ENCODE measurements at regions not wholly inside any gene's neighbourhood (a gene's known extent, or its start where the extent isn't known, plus 50 kb on each side); places are given as distances from the start of the nearest gene placed in this dataset.
"Not testable (repeated sequence)": the region's sequence is repeated elsewhere in the genome, so short reads cannot be mapped to it uniquely, and the experiment has no call there.

DNA sequence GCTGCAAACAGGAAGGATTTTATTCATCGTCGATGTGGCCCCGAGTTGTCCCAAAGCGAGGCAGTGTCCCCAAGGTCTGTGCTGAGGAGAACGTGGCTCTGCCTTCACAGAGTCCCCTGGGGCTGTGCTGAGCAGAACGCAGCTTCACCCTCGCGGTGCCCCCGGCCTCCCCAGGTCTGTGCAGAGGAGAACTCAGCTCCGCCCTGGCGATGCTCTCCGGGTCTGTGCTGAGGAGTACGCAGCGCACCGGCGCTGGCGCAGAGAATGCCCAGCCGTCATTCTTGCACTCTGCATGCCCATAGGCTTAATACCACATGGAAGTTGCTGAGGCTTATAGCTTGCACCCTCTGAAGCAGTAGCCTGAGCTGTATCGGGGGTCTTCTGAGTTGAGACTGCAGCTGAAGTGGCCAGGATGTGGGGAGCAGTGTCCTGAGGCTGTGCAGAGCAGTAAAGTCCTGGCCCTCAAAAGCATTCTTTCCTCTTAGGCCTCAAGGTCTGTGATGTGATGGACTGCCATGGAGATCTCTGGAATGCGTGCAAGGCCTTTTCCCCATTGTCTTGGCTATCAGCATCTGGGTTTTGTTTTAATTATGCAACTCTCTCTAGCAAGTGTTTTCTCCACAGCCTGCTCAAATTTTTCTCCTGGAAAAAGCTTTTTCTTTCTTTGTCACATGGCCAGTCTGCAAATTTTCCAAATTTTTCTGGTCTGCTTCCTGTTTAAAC is 237.5 kb downstream of the ANKRD30B start:
- H2AFZ ChIP-seq (ENCODE audit: low read length); H2BK5ac ChIP-seq (ENCODE audit: low read length); H3K27me3 ChIP-seq (ENCODE audit: control insufficient read depth in 3 of 3, insufficient read depth in 3 of 3, low read depth in 1 of 3, low read length in 3 of 3); H4K91ac ChIP-seq (ENCODE audit: low read depth, low read length, poor library complexity); H3K9ac ChIP-seq (ENCODE audit: low read depth, low read length, poor library complexity); H3K36me3 ChIP-seq (replicated peaks in 1 of 2; ENCODE audit: control insufficient read depth in 2 of 2, insufficient read depth in 2 of 2, low read length in 2 of 2); H3K4me1 ChIP-seq (ENCODE audit: control insufficient read depth in 2 of 2, insufficient read depth in 1 of 2, low read depth in 1 of 2, low read length in 2 of 2); H3K18ac ChIP-seq (ENCODE audit: low read length); H3K4ac ChIP-seq (ENCODE audit: low read length); H4K8ac ChIP-seq (ENCODE audit: low read depth, low read length); H3K79me1 ChIP-seq (ENCODE audit: low read depth, low read length); H3K23ac ChIP-seq (ENCODE audit: low read depth, low read length, poor library complexity); H2BK15ac ChIP-seq (ENCODE audit: low read length); H2AK5ac ChIP-seq (ENCODE audit: low read depth, low read length); H3K4me2 ChIP-seq (ENCODE audit: insufficient read depth, low read length, poor library complexity, severe bottlenecking); DNase-seq (ENCODE audit: low spot score); H3K4me3 ChIP-seq (ENCODE audit: low read length in 2 of 2); H2BK12ac ChIP-seq (ENCODE audit: low read length); H2BK120ac ChIP-seq (ENCODE audit: low read depth, low read length); H3K9me3 ChIP-seq (replicated peaks in 1 of 2; ENCODE audit: control insufficient read depth in 2 of 2, insufficient read depth in 1 of 2, low read depth in 1 of 2, low read length in 2 of 2); H3K27ac ChIP-seq (replicated peaks; ENCODE audit: low read length): not testable (repeated sequence)
- H3K14ac ChIP-seq (ENCODE audit: low read length): peak overlapping the region; percentile 31
- WGBS, 2 donors (ENCODE audit: extremely low coverage in 2 of 2, insufficient read length in 2 of 2, insufficient replicate concordance in 1 of 2): no CpG with 5 or more reads among the region's 20 CpGs

- no CpG with 5 or more reads among the region's 3 CpGs for WGBS, 2 donors (ENCODE audit: extremely low coverage in 2 of 2, insufficient read length in 2 of 2, insufficient replicate concordance in 1 of 2)
- not testable (repeated sequence) for DNase-seq (ENCODE audit: low spot score)
Observed at GRCh38 chr18:14987377-14987776, 239.4 kb downstream of the ANKRD30B start.

DNA sequence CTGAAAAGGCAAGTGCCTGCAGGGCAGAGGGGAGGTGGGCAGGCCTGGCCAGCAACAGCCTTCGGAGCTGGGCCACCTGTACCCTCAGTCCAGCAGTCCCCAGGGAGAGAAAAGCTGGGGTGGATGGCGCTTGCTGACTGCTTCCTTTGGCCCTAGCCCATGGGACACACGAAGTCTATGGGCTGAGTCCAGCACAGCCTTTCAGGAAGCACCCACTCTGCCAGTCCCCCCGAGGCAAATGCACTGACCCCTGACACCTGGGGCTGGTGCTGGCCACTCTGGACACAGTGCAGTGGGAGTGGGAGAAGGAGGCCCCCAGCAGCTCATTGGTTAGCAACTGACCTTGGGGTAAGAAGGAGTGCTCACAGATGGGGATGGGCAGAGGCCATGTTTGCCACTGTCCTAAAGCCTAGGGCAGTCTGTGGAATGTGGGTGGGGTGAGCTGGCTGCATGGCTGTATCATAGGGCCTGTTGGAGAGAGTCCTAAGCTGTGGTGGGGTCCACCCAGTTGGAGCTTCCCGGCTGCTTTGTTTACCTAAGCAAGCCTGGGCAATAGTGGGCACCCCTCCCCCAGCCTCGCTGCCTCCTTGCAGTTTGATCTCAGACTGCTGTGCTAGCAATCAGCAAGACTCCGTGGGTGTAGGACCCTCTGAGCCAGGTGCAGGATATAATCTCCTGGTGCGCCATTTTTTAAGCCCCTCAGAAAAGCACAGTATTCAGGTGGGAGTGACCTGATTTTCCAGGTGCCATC is 240.2 kb downstream of the ANKRD30B start:
- H3K4me2 ChIP-seq (ENCODE audit: insufficient read depth, low read length, poor library complexity, severe bottlenecking): not testable (repeated sequence)

More at GRCh38 chr18:14987377-14987776, 239.4 kb downstream of the ANKRD30B start:
- H3K14ac ChIP-seq (ENCODE audit: low read length); H2AFZ ChIP-seq (ENCODE audit: low read length); H3K18ac ChIP-seq (ENCODE audit: low read length); H3K9me3 ChIP-seq (replicated peaks in 1 of 2; ENCODE audit: control insufficient read depth in 2 of 2, insufficient read depth in 1 of 2, low read depth in 1 of 2, low read length in 2 of 2); H2AK5ac ChIP-seq (ENCODE audit: low read depth, low read length); H3K4ac ChIP-seq (ENCODE audit: low read length); H2BK5ac ChIP-seq (ENCODE audit: low read length); H3K23ac ChIP-seq (ENCODE audit: low read depth, low read length, poor library complexity); H3K4me1 ChIP-seq (ENCODE audit: control insufficient read depth in 2 of 2, insufficient read depth in 1 of 2, low read depth in 1 of 2, low read length in 2 of 2); H3K36me3 ChIP-seq (replicated peaks in 1 of 2; ENCODE audit: control insufficient read depth in 2 of 2, insufficient read depth in 2 of 2, low read length in 2 of 2); H4K8ac ChIP-seq (ENCODE audit: low read depth, low read length); H2BK15ac ChIP-seq (ENCODE audit: low read length); H3K27me3 ChIP-seq (ENCODE audit: control insufficient read depth in 3 of 3, insufficient read depth in 3 of 3, low read depth in 1 of 3, low read length in 3 of 3); H3K4me2 ChIP-seq (ENCODE audit: insufficient read depth, low read length, poor library complexity, severe bottlenecking); H3K27ac ChIP-seq (replicated peaks; ENCODE audit: low read length); H3K9ac ChIP-seq (ENCODE audit: low read depth, low read length, poor library complexity); H3K79me1 ChIP-seq (ENCODE audit: low read depth, low read length); H2BK12ac ChIP-seq (ENCODE audit: low read length); H3K4me3 ChIP-seq (ENCODE audit: low read length in 2 of 2); H2BK120ac ChIP-seq (ENCODE audit: low read depth, low read length); H4K91ac ChIP-seq (ENCODE audit: low read depth, low read length, poor library complexity): not testable (repeated sequence)

GRCh38 chr18:14989569-14989968 is 241.6 kb downstream of the ANKRD30B start:
- H3K9ac ChIP-seq (ENCODE audit: low read depth, low read length, poor library complexity); H3K14ac ChIP-seq (ENCODE audit: low read length); DNase-seq (ENCODE audit: low spot score); H3K79me1 ChIP-seq (ENCODE audit: low read depth, low read length); H2AK5ac ChIP-seq (ENCODE audit: low read depth, low read length); H2BK12ac ChIP-seq (ENCODE audit: low read length); H3K4ac ChIP-seq (ENCODE audit: low read length); H3K18ac ChIP-seq (ENCODE audit: low read length); H3K36me3 ChIP-seq (replicated peaks in 1 of 2; ENCODE audit: control insufficient read depth in 2 of 2, insufficient read depth in 2 of 2, low read length in 2 of 2); H3K9me3 ChIP-seq (replicated peaks in 1 of 2; ENCODE audit: control insufficient read depth in 2 of 2, insufficient read depth in 1 of 2, low read depth in 1 of 2, low read length in 2 of 2); H2AFZ ChIP-seq (ENCODE audit: low read length); H2BK5ac ChIP-seq (ENCODE audit: low read length); H3K27me3 ChIP-seq (ENCODE audit: control insufficient read depth in 3 of 3, insufficient read depth in 3 of 3, low read depth in 1 of 3, low read length in 3 of 3); H4K8ac ChIP-seq (ENCODE audit: low read depth, low read length); H3K27ac ChIP-seq (replicated peaks; ENCODE audit: low read length); H2BK120ac ChIP-seq (ENCODE audit: low read depth, low read length); H2BK15ac ChIP-seq (ENCODE audit: low read length); H3K4me2 ChIP-seq (ENCODE audit: insufficient read depth, low read length, poor library complexity, severe bottlenecking); H3K4me1 ChIP-seq (ENCODE audit: control insufficient read depth in 2 of 2, insufficient read depth in 1 of 2, low read depth in 1 of 2, low read length in 2 of 2); H3K4me3 ChIP-seq (ENCODE audit: low read length in 2 of 2); H4K91ac ChIP-seq (ENCODE audit: low read depth, low read length, poor library complexity); H3K23ac ChIP-seq (ENCODE audit: low read depth, low read length, poor library complexity): not testable (repeated sequence)
- WGBS, 2 donors (ENCODE audit: extremely low coverage in 2 of 2, insufficient read length in 2 of 2, insufficient replicate concordance in 1 of 2): no CpG with 5 or more reads among the region's 3 CpGs

More for the DNA sequence above, 240.2 kb downstream of the ANKRD30B start:
- H3K27ac ChIP-seq (replicated peaks; ENCODE audit: low read length); H2AFZ ChIP-seq (ENCODE audit: low read length); H3K4me1 ChIP-seq (ENCODE audit: control insufficient read depth in 2 of 2, insufficient read depth in 1 of 2, low read depth in 1 of 2, low read length in 2 of 2); H3K36me3 ChIP-seq (replicated peaks in 1 of 2; ENCODE audit: control insufficient read depth in 2 of 2, insufficient read depth in 2 of 2, low read length in 2 of 2); H3K14ac ChIP-seq (ENCODE audit: low read length); H3K18ac ChIP-seq (ENCODE audit: low read length); H3K9me3 ChIP-seq (replicated peaks in 1 of 2; ENCODE audit: control insufficient read depth in 2 of 2, insufficient read depth in 1 of 2, low read depth in 1 of 2, low read length in 2 of 2); DNase-seq (ENCODE audit: low spot score); H4K8ac ChIP-seq (ENCODE audit: low read depth, low read length); H3K23ac ChIP-seq (ENCODE audit: low read depth, low read length, poor library complexity); H3K4me3 ChIP-seq (ENCODE audit: low read length in 2 of 2); H2BK120ac ChIP-seq (ENCODE audit: low read depth, low read length); H4K91ac ChIP-seq (ENCODE audit: low read depth, low read length, poor library complexity); H2AK5ac ChIP-seq (ENCODE audit: low read depth, low read length); H3K9ac ChIP-seq (ENCODE audit: low read depth, low read length, poor library complexity); H3K4ac ChIP-seq (ENCODE audit: low read length); H3K79me1 ChIP-seq (ENCODE audit: low read depth, low read length); H2BK15ac ChIP-seq (ENCODE audit: low read length); H2BK12ac ChIP-seq (ENCODE audit: low read length); H3K27me3 ChIP-seq (ENCODE audit: control insufficient read depth in 3 of 3, insufficient read depth in 3 of 3, low read depth in 1 of 3, low read length in 3 of 3); H2BK5ac ChIP-seq (ENCODE audit: low read length): not testable (repeated sequence)
- WGBS, 2 donors (ENCODE audit: extremely low coverage in 2 of 2, insufficient read length in 2 of 2, insufficient replicate concordance in 1 of 2): no CpG with 5 or more reads among the region's 8 CpGs

All from neuronal stem cell (in vitro differentiated cells).